HG03103 (cell line): ENCODE measurements at regions not wholly inside any gene's neighbourhood (a gene's known extent, or its start where the extent isn't known, plus 50 kb on each side); places are given as distances from the start of the nearest gene placed in this dataset.
"Not testable (repeated sequence)": the region's sequence is repeated elsewhere in the genome, so short reads cannot be mapped to it uniquely, and the experiment has no call there.

Experiments used
- ATAC-seq: cut with Tn5 transposase; IDR thresholded peaks from one replicate; pipeline ENCODE4 v1.9.1; 2021; ENCODE audit warnings: low read depth; ENCODE audit not compliant: unreplicated experiment

GRCh38 chr5:58161889-58162288 is 298.0 kb downstream of the PLK2 start:
- ATAC-seq: not testable (repeated sequence)

GRCh38 chr5:58156973-58157701 is 302.7 kb downstream of the PLK2 start:
- no peak for ATAC-seq

DNA sequence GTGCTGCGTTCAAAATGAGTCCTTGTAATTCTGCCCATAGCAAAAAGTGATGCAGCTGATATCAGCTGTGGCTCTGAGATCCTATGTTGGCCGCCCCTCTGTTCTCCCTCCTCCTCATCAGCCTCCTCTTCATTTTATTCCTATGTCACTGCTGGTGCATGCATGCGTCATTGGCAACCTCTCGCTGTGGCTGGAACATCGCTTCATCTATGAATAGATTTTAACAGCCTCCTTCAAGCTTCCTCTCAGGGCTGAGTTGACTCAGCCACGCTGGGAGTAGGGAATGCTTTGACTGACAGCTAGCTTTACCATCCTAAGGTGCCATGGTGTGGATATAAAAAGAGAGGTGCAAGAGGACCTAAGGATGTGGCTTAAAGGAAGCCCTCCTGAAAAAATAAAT is 303.5 kb downstream of the PLK2 start:
- no peak for ATAC-seq

DNA sequence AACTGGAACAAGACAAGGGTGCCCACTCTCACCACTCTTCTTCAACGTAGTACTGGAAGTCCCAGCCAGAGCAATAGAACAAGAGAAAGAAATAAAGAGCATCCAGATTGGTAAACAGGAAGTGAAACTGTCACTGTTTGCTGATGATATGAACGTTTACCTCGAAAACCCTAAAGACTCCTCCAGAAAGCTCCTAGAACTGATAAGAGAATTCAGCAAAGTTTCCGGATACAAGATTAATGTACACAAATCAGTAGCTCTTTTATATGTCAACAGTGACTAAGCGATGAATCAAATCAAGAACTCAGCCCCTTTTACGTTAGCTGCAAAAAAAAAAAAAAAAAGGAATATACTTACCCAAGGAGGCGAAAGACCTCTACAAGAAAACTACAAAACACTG is 306.6 kb downstream of the PLK2 start:
- ATAC-seq: no peak

DNA sequence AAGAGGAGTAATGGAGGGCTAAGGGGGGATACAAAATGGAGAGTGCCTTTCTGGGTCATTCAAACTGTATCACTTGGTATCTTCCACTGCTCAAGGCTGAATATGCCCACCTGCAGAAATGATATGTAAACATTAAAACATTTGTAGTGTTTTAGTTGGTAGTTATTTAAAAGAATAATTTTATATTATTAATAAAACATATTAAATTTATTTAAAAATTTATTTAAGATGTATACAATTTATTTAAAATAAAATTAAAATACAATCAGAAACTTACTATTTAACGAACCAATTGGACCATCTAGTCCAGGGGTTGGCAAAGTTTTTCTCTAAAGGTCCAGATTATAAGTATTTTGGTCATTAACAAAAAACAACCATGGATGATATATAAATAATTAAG is 308.5 kb downstream of the PLK2 start:
- no peak for ATAC-seq

- ATAC-seq: no peak
Measured at GRCh38 chr5:58150926-58151325, 309.0 kb downstream of the PLK2 start.

- no peak for ATAC-seq
Measured at GRCh38 chr5:58149746-58150145, 310.1 kb downstream of the PLK2 start.

DNA sequence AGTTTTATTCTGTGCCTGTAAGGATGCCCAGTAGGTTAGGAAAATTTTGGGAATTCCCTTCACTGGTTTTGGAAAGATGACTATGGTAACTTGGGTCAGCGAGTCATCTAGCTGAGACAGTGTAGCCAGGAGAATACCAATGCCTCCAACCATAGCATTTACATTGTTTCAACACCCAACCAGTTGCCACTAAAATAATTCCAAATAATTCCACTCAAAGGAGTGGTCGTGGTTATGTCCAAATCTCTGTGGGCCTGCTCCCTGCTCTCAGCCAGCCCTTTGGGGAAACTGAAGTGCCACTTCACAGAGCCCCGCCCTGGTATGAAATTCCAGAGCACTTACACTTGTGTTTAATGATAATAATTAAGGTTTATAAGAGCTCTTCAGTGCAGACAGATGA is 310.5 kb downstream of the PLK2 start:
- no peak for ATAC-seq

DNA sequence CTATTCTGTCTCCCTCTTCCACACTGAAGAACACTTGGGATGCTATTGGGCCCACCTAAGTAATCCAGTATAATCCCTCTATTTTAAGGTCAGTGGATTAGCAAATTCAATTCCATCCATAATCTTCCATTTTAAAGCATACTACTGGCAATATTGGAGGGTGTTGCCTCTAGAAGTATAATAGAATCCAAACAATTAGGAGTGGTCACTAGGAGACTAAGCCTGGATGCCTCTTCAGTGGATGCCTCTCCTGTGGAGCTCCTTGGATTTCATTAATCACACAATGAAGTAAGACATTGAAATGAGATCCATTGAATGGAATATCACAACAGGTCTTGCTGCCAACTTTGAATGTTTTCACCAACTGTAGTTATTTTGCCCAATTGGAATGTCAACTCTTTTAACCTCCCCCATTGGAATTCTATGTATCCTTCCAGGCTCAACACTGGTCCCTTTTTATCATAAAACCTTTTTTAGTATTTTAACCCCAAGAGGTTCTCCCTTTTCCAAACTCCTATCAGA is 311.6 kb downstream of the PLK2 start:
- ATAC-seq: no peak

- ATAC-seq: no peak
Measured at GRCh38 chr5:58145397-58145934, 314.4 kb downstream of the PLK2 start.

- no peak for ATAC-seq
Measured at GRCh38 chr5:58143727-58144126, 316.2 kb downstream of the PLK2 start.

- no peak for ATAC-seq
Measured at GRCh38 chr5:58143181-58143580, 316.7 kb downstream of the PLK2 start.

GRCh38 chr5:58138791-58139190 is 321.1 kb downstream of the PLK2 start:
- ATAC-seq: no peak

DNA sequence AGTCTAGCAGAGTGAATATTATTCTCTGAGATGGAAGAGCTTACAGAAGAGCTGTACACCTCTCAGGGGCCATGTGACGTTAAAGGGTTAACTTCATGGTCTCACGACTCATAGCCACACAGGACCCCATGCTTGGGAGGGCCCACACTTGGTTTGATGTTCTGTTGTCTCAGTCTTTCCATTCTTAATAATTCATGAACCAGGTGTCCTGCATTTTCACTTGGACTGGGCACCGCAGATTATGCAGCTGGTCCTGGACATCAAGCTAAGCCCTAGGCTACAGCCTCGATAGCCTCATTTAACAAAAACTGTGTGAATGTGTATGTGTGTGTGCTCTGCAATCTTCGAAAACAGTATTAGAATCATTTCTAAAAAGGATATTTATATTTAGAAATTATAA is 323.5 kb downstream of the PLK2 start:
- no peak for ATAC-seq

DNA sequence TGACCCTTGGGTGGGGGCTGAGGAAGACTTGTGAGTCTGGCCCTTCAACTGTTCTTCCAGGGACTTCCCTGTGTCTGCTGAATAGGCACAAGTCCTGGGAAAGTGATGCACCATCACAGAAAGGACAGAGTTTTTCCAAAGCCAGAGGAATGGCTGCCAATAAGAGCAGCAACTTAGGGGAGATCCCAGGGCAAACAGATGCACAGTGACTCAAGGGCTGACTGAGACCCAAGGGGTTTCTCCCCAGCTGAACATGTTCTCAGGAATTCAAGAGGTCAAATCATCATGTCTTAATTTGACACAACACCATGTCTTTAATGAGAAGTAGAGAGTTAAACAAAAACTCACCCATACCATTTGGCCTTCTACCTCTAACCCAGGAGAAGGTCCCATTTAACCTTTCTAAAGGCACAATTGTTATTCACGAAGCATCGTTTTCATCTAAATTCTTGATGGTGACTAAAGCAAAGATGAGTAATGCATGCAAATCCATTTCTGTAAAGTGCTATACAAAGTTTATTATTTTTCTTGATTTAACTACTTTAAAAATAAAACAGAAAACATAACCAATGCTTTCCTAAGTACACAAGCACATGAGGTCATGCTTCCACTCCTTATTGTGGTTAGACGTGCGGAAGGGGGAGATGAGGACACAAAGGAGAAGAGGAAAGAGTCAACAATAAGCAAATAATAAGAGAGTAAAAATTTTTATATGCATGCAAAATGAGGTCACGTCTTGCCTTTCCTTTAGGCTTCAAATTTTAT is 324.1 kb downstream of the PLK2 start:
- ATAC-seq: no peak

DNA sequence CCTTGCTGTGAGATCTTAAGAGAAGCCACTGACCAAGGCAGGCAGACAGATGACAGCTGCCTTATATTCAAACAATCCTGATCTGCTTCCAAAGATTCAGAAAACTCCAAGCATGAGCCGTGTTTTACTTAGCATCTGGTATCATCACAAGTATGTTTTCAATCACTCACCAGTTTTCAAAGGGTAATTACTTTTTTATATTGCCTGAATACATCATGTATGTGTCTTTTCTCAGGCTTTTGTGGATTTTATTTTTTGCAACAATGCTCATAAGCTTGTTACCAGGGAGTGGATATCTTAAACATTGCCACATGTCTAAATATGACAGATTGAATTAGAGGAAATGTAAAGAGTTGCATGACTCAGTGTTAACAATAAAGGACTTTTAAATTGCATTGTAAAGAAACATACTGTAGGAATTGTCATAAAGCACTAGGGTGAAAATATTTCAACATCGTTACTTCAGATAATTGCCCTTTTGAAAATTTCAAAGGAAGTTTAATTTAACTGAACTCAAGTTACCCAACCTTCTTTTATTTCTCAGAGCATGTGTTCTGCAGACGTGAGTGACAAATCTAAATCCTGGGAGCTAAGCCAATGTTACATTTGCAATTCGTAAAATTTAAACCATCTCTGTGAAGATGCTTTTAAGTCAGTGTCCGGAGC is 326.1 kb downstream of the PLK2 start:
- no peak for ATAC-seq

DNA sequence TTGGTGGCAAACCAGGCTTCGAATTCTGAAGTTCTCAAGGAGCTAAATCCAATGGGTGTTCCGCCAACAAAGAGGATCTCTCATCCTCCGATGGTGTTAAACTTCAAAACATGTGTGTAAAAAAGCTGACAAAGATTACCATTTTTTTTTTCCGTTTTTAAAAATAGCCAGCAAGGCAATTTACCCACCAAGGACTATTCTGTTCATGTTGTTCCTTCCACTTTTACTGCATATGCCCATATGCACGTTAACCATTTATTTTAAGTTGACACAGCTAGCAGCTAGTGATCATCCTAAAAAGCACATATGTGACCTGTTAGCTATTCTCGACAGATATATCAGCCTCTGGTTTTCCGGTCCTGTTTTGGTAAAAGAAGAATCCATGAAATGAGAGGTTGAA is 326.7 kb downstream of the PLK2 start:
- ATAC-seq: no peak

DNA sequence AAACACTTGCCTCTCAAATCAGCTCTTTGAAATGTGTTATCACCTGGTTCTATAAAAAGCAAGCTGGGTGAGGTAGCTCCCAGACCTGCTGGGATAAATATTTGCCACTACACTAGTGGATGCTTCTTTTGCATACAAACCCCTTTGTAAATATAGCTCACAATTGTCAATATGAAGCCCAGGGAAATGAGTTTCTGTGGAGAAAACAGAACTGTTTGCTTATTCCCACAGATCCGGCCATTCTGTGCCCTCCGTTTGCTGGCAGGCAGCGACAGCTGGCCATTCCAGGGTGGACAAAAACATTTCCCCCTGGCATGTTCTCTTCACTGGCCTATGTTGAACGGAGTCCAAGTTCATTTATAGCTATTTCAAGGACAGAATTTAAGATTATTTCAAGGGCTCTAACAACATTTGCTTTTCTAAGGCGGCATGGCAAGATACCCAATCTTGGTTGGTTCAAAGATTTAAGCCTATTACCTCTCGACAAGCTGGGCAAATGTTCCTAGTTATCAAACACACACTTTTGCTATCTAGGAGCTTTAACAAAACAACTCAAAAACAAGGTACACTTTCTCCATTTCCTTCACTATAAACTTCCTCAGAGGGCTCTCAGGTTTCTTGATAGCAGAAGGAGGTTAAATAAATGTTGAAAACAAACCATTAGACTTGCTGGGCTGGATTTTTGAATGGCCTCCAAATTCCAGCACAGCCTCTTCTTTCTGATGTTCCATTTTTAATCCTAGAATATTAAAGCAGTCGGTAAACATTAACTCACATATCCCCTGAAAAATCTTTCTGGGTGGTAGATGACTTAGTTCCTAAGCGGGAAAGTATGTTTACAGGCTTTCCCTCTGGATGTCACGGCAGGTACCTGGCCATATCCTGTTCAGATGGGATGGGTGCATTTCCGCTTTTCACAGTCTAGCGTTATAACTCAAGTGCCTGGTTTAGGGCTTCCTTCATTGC is 332.3 kb downstream of the PLK2 start:
- no peak for ATAC-seq

DNA sequence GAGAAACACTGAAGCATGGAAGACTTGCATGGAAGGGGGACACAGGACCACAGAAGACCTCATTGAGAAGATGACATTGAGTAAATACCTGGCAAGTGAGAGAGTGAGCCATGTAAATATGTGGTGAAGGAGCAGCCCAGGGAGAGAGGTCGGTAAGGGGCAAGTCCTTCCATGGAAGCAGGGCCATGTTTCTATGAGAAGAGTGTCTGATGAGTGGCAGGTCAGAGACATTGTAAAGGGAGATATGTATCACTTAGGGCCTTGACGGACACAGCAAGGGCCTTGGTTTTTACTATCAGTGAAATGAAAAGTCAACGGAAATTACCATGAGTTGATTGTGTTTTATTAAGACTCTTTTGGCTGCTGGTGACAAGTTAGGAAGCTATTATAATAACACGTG is 336.4 kb downstream of the PLK2 start:
- ATAC-seq: no peak

GRCh38 chr5:58122848-58123392 is 337.0 kb downstream of the PLK2 start:
- ATAC-seq: no peak
